HepG2 (cell line): ENCODE measurements at regions not wholly inside any gene's neighbourhood (a gene's known extent, or its start where the extent isn't known, plus 50 kb on each side); places are given as distances from the start of the nearest gene placed in this dataset.

Experiments used
- ATAC-seq: fragments of 200-7000 bp; cut with Tn5 transposase; 3 replicates; pipeline ENCODE4 v1.9.1; 2020; ENCODE audit warnings: mild to moderate bottlenecking, moderate library complexity
- BruUV-seq: library from RNA; stranded (reverse); fragments of 400-500 nt; replicated peaks from 2 replicates; lab custom pipeline; 2021; lab: Mats Ljungman, UMichigan
- CTCF ChIA-PET: fragments of 300-600 bp; formaldehyde crosslinking; extraction: SDS; loops from one replicate; lab custom pipeline; 2021; ENCODE audit warnings: low total read pairs, inconsistent platforms, low intra/inter-chr PET ratio; lab: Yijun Ruan, JAX
- POLR2A ChIA-PET: fragments of 350-600 bp; sonication (Branson Sonifier 250); formaldehyde crosslinking; loops from one replicate; lab custom pipeline; 2020; ENCODE audit warnings: antibody characterized with exemption, inconsistent platforms; lab: Yijun Ruan, JAX
- DNase-seq: peaks from one replicate; pipeline ENCODE4 v3.0.0-alpha.2; 2015; ENCODE audit warnings: low spot score
- FAIRE-seq: peaks from 3 replicates; lab custom pipeline; 2011; peaks lifted over from hg19 to GRCh38; lab: Jason Lieb, UNC
- H2AFZ ChIP-seq: one replicate; pipeline ENCODE4 v1.6.1; 2011; ENCODE audit warnings: low read length, inconsistent platforms
- H3K27ac ChIP-seq: fragments of 300-600 bp; 3 replicates; pipeline ENCODE4 v1.8.0; 2011; ENCODE audit warnings: mixed run types, mild to moderate bottlenecking, mixed read lengths, low read length, inconsistent platforms; ENCODE audit not compliant: insufficient read depth; ENCODE audit errors: extremely low read length
- H3K27me3 ChIP-seq, 2 experiments: fragments of 200-600 bp in 1 of 2; 2 replicates in 1 of 2; 3 replicates in 1 of 2; pipeline versions ENCODE4 v1.6.0 to v1.8.0; 2011; ENCODE audit warnings: low read length in 2 of 2, mild to moderate bottlenecking in 2 of 2, moderate library complexity in 2 of 2, inconsistent platforms in 1 of 2; ENCODE audit not compliant: insufficient read depth in 2 of 2, control insufficient read depth in 1 of 2
- H3K36me3 ChIP-seq, 2 experiments: fragments of 200-600 bp in 1 of 2; replicated peaks in 1 of 2; 2 replicates in 1 of 2; 3 replicates in 1 of 2; pipeline versions ENCODE4 v1.5.1 to v1.8.0; 2011; ENCODE audit warnings: low read length in 2 of 2, inconsistent platforms in 1 of 2; ENCODE audit not compliant: insufficient read depth in 2 of 2, control insufficient read depth in 1 of 2
- H3K4me1 ChIP-seq: 2 replicates; pipeline ENCODE4 v1.5.1; 2012; ENCODE audit warnings: low read length, inconsistent platforms; ENCODE audit not compliant: insufficient read depth
- H3K4me2 ChIP-seq: 2 replicates; pipeline ENCODE4 v1.6.0; 2011; ENCODE audit warnings: low read depth, low read length, inconsistent platforms
- H3K4me3 ChIP-seq, 3 experiments: fragments of 200-600 bp in 1 of 3; sonication (generic), shearing (Covaris generic) in 1 of 3; replicated peaks in 1 of 3; 2 replicates each; pipeline ENCODE4 v1.5.1; 2011 to 2016; ENCODE audit warnings: low read length in 3 of 3, inconsistent platforms in 2 of 3, low read depth in 2 of 3, mild to moderate bottlenecking in 2 of 3, control low read depth in 1 of 3, mixed read lengths in 1 of 3; ENCODE audit not compliant: insufficient read depth in 1 of 3
- H3K79me2 ChIP-seq: one replicate; pipeline ENCODE4 v1.6.1; 2011; ENCODE audit warnings: low read length, inconsistent platforms; ENCODE audit not compliant: insufficient read depth
- H3K9ac ChIP-seq: 2 replicates; pipeline ENCODE4 v1.6.0; 2011; ENCODE audit warnings: mild to moderate bottlenecking, low read depth, low read length, inconsistent platforms; ENCODE audit not compliant: insufficient read depth
- H3K9me3 ChIP-seq: 2 replicates; pipeline ENCODE4 v1.5.1; 2012; ENCODE audit warnings: mild to moderate bottlenecking, low read length
- H4K20me1 ChIP-seq: 2 replicates; pipeline ENCODE4 v1.6.0; 2011; ENCODE audit warnings: inconsistent platforms, mild to moderate bottlenecking, low read length, moderate library complexity; ENCODE audit not compliant: insufficient read depth
- CEBPB ChIP-seq: IDR thresholded peaks from 2 replicates; pipeline ENCODE4 v1.6.1; 2011; ENCODE audit warnings: low read depth, low read length, improper control_type of control experiment, borderline replicate concordance
- FOXK1 ChIP-seq: sonication (generic); formaldehyde crosslinking; IDR thresholded peaks from 2 replicates; pipeline ENCODE4 v1.4.0; 2020; ENCODE audit warnings: low read depth, missing genetic modification reagents, borderline replicate concordance
- HMGA1 ChIP-seq: sonication (generic); formaldehyde crosslinking; conservative IDR thresholded peaks from 2 replicates; pipeline ENCODE4 v1.4.0; 2020; ENCODE audit warnings: missing genetic modification reagents
- PBX3 ChIP-seq: sonication (generic); formaldehyde crosslinking; IDR thresholded peaks from 2 replicates; pipeline ENCODE4 v1.8.1; 2023; ENCODE audit warnings: missing genetic modification reagents, inconsistent platforms, borderline replicate concordance
- PRPF4 ChIP-seq: fragments of 200-400 bp; formaldehyde crosslinking; IDR thresholded peaks from 2 replicates; pipeline ENCODE4 v1.6.1; 2016; ENCODE audit warnings: low read length, low read depth; ENCODE audit not compliant: poor library complexity, severe bottlenecking
- SPEN ChIP-seq: sonication (generic); formaldehyde crosslinking; IDR thresholded peaks from 2 replicates; pipeline ENCODE4 v1.5.1; 2020; ENCODE audit warnings: low read depth, mild to moderate bottlenecking, missing genetic modification reagents
- YEATS4 ChIP-seq: sonication (generic); formaldehyde crosslinking; IDR thresholded peaks from 2 replicates; pipeline ENCODE4 v1.4.0; 2020; ENCODE audit warnings: missing genetic modification reagents, borderline replicate concordance
- ZBTB3 ChIP-seq: sonication (generic); formaldehyde crosslinking; IDR thresholded peaks from 2 replicates; pipeline ENCODE4 v1.4.0; 2020; ENCODE audit warnings: low read depth, mild to moderate bottlenecking, moderate library complexity, missing genetic modification reagents, borderline replicate concordance
- ZNF407 ChIP-seq: sonication (generic); formaldehyde crosslinking; IDR thresholded peaks from one replicate; pipeline ENCODE4 v1.5.1; 2020; ENCODE audit warnings: mild to moderate bottlenecking, missing genetic modification reagents; ENCODE audit errors: not compliant biosample characterization
- ZNF451 ChIP-seq: sonication (generic); formaldehyde crosslinking; IDR thresholded peaks from 2 replicates; pipeline ENCODE4 v1.5.0; 2020; ENCODE audit warnings: mild to moderate bottlenecking, missing genetic modification reagents
- ZSCAN31 ChIP-seq: sonication (generic); formaldehyde crosslinking; IDR thresholded peaks from 2 replicates; pipeline ENCODE4 v1.5.0; 2020; ENCODE audit warnings: low read depth, mild to moderate bottlenecking, missing genetic modification reagents
- WGBS: methylation state at CpG from one replicate; pipeline ENCODE4 v1.1.6; 2017; ENCODE audit warnings: low lambda C conversion rate; 5-methylcytosine and 5-hydroxymethylcytosine counted together
- in situ Hi-C: cut with HindIII; loops from 2 replicates; pipeline ENCODE4 v1.10.0; 2017; ENCODE audit warnings: low pct_unique_long_range_greater_than_20kb; ENCODE audit not compliant: extremely low pct_ligation_motif_present
- intact Hi-C: fragments of 100-400 bp; cut with micrococcal nuclease; formaldehyde crosslinking; loops from one replicate; pipeline ENCODE4 v1.10.0; 2022; ENCODE audit not compliant: unreplicated experiment
- TF ChIP-seq, protein P1 (sequence below): sonication (generic); formaldehyde crosslinking; IDR thresholded peaks from 2 replicates; pipeline ENCODE4 v1.4.0; 2020; ENCODE audit warnings: missing genetic modification reagents

DNA sequence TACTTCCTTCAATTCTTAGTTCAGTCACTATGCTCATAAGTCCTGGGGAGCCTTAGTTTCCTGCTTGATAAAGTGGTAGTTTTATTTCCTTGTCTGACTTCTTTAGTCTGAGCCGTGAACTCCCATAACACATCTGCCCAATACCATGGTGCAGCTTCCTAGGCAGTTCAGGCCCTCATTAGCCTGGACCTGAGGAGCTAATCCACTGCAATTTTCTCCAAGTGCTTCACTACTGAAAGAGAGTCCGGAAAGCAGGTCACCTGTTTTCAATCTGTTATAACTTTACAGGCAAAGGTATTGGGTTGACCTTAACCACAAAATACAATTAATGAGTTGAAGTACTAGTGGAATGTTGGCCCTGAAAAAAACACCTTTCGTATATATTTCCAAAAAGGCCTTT lies 245.4 kb upstream of the BOD1L1 start:
- Histone ChIP-seq H3K4me2 (no peak overlapping the region), H3K4me3 (no peak overlapping the region), H3K9me3 (peaks cover 37% of the 10 kb centered on the region; the same call in 1 of the 2 replicates), H2AFZ (no peak overlapping the region), H3K79me2 (no peaks in the 10 kb centered on the region), H3K4me1 (no peaks in the 10 kb centered on the region), H3K36me3 (no peaks in the 10 kb centered on the region), H4K20me1 (no peaks in the 10 kb centered on the region), H3K27ac (no peak overlapping the region), H3K27me3 (no peaks in the 10 kb centered on the region), H3K9ac (no peak overlapping the region)
- intact Hi-C loops, result no loop called here
- POLR2A ChIA-PET, result no interaction called here
- FAIRE-seq (no peak), ATAC-seq (no peak), DNase-seq (no peak)
- CTCF ChIA-PET, result no interaction called here
- 33% methylated on average over 3 of the region's 3 CpGs for WGBS
- BruUV-seq, result no TSS peak
- in situ Hi-C loops, result no loop called here
- TF ChIP-seq, protein P1, sequence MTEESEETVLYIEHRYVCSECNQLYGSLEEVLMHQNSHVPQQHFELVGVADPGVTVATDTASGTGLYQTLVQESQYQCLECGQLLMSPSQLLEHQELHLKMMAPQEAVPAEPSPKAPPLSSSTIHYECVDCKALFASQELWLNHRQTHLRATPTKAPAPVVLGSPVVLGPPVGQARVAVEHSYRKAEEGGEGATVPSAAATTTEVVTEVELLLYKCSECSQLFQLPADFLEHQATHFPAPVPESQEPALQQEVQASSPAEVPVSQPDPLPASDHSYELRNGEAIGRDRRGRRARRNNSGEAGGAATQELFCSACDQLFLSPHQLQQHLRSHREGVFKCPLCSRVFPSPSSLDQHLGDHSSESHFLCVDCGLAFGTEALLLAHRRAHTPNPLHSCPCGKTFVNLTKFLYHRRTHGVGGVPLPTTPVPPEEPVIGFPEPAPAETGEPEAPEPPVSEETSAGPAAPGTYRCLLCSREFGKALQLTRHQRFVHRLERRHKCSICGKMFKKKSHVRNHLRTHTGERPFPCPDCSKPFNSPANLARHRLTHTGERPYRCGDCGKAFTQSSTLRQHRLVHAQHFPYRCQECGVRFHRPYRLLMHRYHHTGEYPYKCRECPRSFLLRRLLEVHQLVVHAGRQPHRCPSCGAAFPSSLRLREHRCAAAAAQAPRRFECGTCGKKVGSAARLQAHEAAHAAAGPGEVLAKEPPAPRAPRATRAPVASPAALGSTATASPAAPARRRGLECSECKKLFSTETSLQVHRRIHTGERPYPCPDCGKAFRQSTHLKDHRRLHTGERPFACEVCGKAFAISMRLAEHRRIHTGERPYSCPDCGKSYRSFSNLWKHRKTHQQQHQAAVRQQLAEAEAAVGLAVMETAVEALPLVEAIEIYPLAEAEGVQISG (CRISPR knock-in tag), result no peak
- TF ChIP-seq SPEN (CRISPR knock-in tag), result no peak
- TF ChIP-seq PRPF4, result no peak
- TF ChIP-seq FOXK1 (CRISPR knock-in tag), result no peak
- no peak for TF ChIP-seq HMGA1 (CRISPR knock-in tag)
- no peak for TF ChIP-seq ZSCAN31 (CRISPR knock-in tag)
- no peak for TF ChIP-seq YEATS4 (CRISPR knock-in tag)
- no peak for TF ChIP-seq PBX3 (CRISPR knock-in tag)
- no peak for TF ChIP-seq ZNF407 (CRISPR knock-in tag)
- TF ChIP-seq CEBPB, result no peak
- no peak for TF ChIP-seq ZBTB3 (CRISPR knock-in tag)
- TF ChIP-seq ZNF451 (CRISPR knock-in tag), result no peak
